H1 (cell line): ENCODE measurements at regions not wholly inside any gene's neighbourhood (a gene's known extent, or its start where the extent isn't known, plus 50 kb on each side); places are given as distances from the start of the nearest gene placed in this dataset.

Experiments
- TF ChIP-seq, protein P1 (sequence below), 3 experiments: IDR thresholded peaks; 1 replicate in 2 of 3; 2 replicates in 1 of 3; pipeline versions ENCODE4 v1.5.1 to v1.6.1; 2011; ENCODE audit warnings: low read length in 3 of 3, mild to moderate bottlenecking in 3 of 3, inconsistent platforms in 2 of 3, low read depth in 1 of 3, moderate library complexity in 1 of 3; ENCODE audit not compliant: insufficient read depth in 1 of 3; ENCODE audit errors: control extremely low read depth in 1 of 3

DNA sequence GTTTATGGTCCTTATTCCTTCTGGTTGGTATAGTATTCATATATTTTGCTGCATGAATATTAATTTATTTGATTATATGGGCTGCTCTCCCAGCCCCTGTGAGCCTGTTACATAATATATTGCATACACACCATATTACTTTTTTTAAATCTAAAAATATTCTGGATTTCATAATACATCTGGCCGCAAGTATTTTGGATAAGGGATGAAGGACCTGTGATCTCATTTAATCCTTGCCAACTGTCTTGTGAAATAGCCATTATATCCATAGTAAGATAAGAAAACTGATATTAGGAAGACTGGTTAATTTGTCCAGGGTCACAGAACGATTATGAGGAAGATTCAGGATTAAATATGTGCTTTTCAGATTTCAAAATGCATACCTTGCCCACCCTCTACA is 433.6 kb downstream of the LPIN1 start (continued):
- TF ChIP-seq, protein P1, sequence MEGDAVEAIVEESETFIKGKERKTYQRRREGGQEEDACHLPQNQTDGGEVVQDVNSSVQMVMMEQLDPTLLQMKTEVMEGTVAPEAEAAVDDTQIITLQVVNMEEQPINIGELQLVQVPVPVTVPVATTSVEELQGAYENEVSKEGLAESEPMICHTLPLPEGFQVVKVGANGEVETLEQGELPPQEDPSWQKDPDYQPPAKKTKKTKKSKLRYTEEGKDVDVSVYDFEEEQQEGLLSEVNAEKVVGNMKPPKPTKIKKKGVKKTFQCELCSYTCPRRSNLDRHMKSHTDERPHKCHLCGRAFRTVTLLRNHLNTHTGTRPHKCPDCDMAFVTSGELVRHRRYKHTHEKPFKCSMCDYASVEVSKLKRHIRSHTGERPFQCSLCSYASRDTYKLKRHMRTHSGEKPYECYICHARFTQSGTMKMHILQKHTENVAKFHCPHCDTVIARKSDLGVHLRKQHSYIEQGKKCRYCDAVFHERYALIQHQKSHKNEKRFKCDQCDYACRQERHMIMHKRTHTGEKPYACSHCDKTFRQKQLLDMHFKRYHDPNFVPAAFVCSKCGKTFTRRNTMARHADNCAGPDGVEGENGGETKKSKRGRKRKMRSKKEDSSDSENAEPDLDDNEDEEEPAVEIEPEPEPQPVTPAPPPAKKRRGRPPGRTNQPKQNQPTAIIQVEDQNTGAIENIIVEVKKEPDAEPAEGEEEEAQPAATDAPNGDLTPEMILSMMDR (IDR thresholded peaks at IDR 0.05; ENCODE audit: control extremely low read depth in 1 of 3, insufficient read depth in 1 of 3, low read depth in 1 of 3, low read length in 3 of 3) = no peak
